Erythroblast (primary cell): ENCODE measurements at regions not wholly inside any gene's neighbourhood (a gene's known extent, or its start where the extent isn't known, plus 50 kb on each side); places are given as distances from the start of the nearest gene placed in this dataset.
"Not testable (repeated sequence)": the region's sequence is repeated elsewhere in the genome, so short reads cannot be mapped to it uniquely, and the experiment has no call there.

ENCODE experiments used
- GATA1 ChIP-seq: IDR thresholded peaks from 2 replicates; pipeline ENCODE4 v1.6.1; 2011; ENCODE audit warnings: low read depth, mild to moderate bottlenecking, control low read depth, low read length, moderate library complexity
- POLR2A ChIP-seq: IDR thresholded peaks from 2 replicates; pipeline ENCODE4 v1.6.1; 2011; ENCODE audit warnings: mild to moderate bottlenecking, low read length

DNA sequence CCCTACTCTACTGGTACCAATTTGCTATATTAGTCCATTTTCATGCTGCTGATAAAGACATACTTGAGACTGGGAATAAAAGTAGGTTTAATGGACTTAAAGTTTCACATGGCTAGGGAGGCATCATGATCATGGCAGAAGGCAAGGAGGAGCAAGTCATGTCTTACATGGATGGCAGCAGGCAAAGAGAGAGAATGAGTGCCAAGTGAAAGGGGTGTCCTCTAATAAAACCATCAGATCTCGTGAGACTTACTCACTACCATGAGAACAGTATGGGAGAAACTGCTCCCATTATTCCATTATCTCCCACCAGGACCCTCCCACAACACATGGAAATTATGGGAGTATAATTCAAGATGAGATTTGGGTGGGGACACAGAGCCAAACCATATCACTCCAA is 450.5 kb upstream of the ZEB2 start:
- TF ChIP-seq POLR2A, GATA1: not testable (repeated sequence)
